ENCODE measurements at regions not wholly inside any gene's neighbourhood (a gene's known extent, or its start where the extent isn't known, plus 50 kb on each side); places are given as distances from the start of the nearest gene placed in this dataset.

GRCh38 chr7:156029460-156030007 lies 217.3 kb upstream of the SHH start:
- no peak for TF ChIP-seq CTCF (IDR thresholded peaks at IDR 0.05; ENCODE audit: insufficient read depth, low read length, poor library complexity, severe bottlenecking)
- no peak for TF ChIP-seq EZH2phosphoT487 (conservative IDR thresholded peaks at IDR 0.05; ENCODE audit: low read length)
